HG03025 (cell line): ENCODE measurements at regions not wholly inside any gene's neighbourhood (a gene's known extent, or its start where the extent isn't known, plus 50 kb on each side); places are given as distances from the start of the nearest gene placed in this dataset.

Experiments
- ATAC-seq: cut with Tn5 transposase; IDR thresholded peaks from one replicate; pipeline ENCODE4 v1.9.1; 2021; ENCODE audit warnings: mild to moderate bottlenecking, moderate library complexity; ENCODE audit not compliant: unreplicated experiment, low FRiP score

DNA sequence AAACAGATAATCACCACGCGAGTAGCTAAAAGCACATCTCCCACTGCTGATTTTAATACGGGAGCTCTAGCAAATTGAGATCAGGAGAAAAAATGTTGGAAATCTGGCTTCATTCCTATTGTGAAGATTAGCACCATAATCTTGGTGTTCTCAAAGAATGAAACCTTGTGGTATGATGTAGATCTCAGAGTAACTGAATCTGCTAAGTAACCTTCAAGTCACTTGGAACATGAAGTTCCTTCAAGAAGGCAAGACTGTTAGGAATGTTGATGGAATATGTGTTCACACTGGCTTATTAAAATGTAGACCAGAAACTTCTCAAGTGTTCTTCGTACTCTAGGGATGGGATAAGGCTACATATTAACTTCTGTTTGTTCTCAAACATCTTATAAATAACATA, 117.4 kb upstream of the CHRM3 start:
- no peak for ATAC-seq

DNA sequence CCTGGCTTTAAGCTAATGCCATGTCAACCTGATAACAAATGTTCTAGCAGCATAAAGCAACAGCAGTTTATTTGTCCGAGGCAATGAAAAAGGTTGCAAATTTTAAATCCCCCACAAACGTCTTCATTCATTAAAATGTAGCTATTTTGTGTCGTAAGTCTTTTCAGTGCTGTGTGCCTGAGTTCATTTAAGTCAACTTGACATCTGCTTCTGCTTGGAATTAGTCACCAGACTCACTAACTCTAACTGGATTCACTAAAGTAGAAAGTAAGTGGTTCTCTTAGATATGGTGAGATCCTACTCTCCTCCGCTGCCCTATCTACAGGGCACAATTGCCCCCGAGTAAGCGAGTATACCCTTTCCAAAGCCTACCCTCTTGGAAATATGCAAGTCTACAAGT, 118.4 kb upstream of the CHRM3 start:
- no peak for ATAC-seq

DNA sequence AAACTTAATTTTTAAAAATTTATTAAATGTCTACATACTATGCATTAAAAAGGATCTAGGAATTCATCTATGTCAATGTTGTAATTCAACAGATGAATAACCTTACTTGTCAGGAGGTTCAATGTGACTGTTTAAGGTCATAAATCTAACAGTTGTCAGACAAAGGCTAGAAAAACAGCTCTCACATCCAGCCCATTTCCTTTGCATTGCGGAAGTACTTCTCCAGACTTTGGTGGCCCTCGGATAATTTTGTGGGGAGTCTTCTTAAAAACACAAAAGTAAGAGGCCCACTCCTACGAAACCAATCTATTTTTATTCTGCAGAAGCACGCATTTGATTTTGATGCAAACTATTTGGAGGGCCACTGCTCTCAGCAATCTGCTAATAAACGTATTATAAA, 122.6 kb upstream of the CHRM3 start:
- no peak for ATAC-seq

DNA sequence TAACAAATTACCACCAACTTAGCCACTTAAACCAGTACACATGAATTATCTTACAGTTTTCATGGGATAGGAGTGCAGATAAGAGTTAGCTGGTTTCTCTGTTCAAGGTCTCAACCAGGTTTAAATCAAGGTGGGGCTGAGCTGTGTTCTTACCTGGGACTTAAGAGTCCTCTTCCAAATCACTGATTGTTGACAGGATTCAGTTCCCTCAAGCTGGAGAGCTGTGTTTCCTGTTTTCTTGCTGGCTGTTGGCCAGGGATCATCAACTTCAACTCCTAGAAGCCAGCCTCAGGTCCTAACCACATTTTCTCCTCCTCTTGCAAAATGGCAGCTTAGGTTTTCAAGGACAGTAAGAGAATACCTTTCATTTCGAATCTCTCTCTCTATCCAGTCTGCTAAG, 123.8 kb upstream of the CHRM3 start:
- ATAC-seq = no peak

DNA sequence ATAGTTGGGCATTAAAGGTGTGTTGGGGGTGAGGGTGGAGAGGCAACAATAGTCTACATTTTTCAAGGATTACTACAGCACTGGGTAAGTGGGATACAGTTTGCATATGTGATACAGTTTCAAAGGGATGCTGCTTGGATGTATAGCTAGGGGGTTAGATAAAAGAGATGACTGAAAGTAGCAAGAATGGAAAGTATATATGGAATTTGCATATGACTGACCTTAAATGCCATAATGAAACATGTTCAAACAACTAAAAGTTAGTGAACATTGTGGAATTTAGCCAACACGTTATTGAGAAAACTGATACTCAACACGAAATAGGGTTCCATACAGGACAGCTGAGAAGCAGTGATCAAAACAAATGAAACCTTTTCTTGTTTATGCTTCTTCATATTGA, 124.8 kb upstream of the CHRM3 start:
- no peak for ATAC-seq

DNA sequence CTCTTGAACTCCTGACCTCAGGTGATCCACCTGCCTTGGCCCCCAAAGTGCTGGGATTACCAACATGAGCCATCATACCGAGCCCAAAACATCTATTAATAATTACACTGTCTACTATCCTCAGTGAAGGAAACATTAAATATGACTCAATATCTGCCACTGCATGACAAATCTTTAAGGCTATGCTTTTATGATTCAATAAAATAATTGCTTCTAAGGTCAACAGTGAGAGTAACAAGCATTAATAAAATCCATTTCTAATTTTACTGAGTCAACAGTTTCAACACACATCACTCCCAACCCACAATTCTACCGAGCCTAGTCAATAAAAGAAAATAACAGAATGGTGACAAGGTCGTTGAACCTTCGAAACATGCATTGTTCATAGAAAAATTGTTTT, 125.5 kb upstream of the CHRM3 start:
- no peak for ATAC-seq

DNA sequence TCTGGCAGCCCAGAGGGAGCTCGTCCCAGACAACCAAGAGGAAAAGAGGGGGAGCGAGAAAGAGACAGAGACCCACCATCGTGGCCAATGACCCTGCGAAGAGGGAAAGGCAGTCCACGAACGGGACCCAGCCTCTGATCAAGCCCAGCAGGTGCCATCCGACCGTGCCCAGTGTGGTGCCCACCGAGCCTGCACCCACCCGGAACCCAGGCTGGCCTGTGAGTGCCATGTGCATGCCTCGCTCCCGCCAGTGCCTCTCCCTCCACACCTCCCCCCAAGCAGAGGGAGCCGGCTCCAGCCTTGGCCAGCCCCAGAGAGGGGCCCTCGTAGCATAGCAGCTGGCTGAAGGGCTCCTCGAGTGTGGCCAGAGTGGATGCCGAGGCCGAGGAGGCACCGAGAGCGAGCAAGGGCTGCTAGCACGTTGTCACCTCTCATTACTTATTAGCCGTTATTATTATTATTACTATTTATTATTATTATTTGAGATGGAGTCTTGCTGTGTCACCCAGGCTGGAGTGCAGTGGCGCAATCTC, 130.7 kb upstream of the CHRM3 start:
- no peak for ATAC-seq

DNA sequence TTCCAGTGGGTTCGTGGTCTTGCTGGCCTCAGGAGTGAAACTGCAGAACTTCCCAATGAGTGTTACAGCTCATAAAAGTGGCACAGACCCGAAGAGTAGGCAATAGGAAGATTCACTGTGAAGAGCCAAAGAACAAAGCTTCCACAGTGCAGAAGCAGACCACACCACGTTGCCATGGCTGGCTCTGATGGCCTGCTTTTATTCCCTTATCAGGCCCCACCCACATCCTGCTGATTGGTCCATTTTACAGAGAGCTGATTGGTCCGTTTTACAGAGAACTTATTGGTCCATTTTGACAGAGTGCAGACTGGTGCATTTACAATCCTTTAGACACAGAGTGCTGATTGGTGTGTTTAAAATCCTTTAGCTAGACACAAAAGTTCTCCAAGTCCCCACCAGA, 131.4 kb upstream of the CHRM3 start:
- ATAC-seq = no peak

DNA sequence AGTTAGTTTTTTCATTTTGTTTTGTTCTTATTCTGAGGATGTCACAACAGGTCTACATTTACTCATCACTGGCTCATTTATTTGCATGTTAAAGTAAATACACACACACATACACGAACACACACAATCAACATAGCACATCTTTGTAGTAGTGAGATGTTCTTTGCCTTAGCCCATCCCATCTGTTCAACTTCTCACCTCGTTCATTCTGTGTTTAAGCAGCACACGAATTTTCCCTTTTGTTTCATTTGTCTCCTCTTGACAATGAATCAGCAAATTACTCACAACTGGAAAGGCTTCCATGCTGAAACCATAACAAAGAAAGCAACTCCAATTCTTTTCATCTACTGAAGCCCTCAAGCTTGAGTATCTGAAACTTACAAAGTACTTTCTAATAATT, 133.3 kb upstream of the CHRM3 start:
- no peak for ATAC-seq

DNA sequence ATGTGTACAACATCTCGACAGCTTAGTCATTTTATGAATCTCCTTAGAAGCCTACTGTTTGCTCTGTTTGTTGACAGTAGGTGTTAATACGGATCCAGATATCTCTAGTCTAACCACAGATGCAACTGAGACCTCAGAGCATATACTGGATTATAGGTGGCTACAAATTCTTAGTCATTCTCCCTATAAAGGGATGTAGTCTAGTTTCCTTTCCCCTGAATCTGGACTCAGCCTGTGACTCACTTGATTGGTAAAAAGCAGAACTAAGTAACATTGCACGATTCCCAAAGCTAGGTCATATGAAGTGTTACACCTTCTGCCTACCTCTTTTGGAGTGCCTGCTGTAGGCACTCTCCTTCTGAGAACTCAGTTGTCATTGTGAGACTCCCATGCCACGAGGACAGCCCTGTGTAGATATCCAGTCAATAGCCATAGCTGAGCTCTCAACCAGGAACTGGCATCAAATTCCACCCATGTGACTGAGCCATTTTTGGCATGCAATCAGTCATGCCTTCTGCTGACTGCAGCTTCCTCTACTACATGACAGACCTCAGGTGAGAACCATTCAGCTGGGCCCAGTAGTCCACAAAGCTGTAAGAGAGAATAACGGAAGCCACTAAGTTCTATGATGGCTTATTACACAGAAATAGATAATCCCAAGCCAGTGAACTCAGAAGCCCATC, 135.9 kb upstream of the CHRM3 start:
- ATAC-seq = no peak

DNA sequence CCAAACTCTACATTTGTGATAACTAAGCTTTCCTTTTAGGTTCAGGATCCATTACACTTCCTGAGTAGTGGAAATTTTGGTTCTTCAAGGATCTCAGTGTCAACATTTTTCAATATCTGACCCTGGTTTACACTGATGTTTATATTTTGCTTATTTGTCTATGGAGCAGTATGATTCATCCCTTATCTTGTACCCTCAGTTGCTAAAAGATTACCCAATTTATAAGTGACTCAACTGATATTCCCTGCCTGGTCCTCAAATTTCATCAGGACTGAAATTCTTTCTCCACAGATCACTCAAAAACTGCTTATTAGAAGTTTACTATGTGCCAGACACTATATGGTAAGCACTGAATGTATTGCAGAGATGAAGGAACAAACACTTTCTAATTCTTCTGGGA, 139.1 kb upstream of the CHRM3 start:
- ATAC-seq = no peak

DNA sequence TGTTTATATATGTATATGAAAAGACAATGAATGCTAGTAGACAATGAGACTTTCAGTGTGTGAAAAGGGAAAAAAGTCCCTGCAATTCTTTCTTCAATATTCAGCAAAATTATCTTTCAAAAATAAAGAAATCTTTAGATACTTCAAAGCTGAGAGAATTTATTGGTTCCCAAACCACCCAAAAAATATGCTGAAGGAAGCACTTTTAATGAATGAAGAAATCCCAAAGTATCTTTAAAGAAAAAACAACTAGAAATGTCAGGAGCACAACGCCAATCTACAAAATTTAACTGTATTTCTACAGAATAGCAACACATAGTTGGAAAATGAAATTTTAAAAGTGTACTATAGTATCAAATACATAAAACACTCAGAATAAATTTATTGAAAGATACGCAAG, 142.3 kb upstream of the CHRM3 start:
- no peak for ATAC-seq

DNA sequence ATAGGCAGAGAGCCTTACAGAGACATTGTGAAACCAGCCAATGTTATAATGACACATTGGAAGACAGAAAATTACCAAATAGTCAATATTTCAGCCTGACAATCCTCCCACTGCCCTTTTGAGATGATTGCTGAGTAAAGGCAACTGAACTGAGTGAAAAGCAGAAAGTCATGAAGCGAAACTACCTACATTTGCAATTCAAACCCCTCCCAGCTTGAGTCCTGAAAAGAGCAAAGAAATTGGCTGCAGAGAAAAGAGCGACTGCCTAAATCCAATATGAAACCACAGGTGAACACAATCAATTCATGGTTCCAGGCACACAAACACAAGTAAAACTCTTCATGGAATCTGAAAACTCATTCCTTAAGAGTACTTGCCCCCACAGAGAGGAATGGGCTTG, 143.4 kb upstream of the CHRM3 start:
- ATAC-seq = no peak

DNA sequence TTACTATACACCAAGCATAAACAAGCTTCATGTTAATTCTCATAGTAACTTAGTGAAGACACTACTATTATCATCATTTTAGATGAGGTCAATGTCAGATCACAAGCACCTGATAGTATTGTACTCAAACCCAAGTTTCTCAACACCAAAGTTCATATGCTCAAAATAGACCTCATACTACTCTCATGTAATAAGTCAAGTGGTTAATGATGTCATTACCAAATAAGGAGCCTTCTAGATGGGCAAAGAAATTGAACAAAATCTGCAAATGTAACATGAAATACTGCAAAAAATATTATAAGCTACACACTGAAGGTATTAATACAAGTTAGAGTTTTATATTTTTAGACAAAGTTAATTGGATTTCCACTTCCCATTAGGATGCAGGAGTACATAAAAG, 144.0 kb upstream of the CHRM3 start:
- ATAC-seq = no peak

DNA sequence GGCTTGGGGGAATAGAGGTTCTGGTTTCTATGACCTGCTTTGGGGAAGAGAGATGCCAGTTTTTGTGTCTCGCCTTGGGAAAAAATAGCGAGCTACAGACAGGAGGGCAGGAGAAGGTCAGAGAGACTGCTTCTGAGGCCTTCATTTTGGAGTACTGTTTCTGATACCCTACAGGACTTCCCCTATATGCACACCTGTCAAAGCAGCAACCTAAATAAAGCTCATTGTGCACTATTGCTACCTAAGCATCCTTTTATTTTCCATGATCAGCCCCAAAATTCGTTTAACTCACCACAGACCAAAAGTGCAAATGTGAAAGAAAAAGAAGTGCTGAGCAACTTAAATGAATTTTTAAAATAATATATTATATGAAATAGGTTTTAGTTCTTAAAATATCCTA, 145.6 kb upstream of the CHRM3 start:
- no peak for ATAC-seq

DNA sequence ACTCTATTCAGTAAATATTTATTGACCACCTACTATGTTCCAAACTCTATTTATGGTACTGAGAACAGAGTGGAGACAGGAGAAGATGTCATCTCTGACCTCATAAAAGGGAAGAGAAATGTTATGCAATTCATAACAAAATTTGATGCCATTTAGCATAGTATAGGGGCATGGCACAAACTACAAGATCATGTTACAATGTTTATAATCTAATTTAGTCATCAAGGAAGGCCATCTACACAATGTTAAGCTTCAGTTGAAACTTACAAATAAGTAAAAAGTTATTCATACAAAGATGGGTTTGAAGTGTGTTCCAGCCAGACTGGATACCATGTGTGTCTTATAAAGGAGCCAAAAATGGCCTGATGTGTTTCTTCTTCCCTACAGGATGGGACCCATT, 146.8 kb upstream of the CHRM3 start:
- ATAC-seq = no peak

DNA sequence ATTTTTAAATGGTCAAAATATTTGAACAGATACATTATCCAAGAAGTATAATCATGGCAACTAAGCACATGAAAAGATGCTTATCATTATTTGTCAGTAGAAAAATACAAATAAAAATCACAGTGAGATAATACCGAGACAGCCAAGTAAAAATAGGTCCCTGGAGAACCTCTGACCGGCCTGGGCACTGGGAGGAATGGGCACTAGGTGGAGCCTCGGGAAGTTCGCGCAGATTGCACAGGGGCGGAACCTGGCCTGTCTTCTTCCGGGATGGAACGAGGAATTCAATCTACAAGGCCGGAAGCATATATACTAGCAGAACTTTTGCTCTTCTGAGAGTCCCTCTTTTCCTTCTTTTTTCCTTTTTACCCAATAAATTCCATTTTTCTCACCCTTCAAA, 148.5 kb upstream of the CHRM3 start:
- ATAC-seq = no peak

DNA sequence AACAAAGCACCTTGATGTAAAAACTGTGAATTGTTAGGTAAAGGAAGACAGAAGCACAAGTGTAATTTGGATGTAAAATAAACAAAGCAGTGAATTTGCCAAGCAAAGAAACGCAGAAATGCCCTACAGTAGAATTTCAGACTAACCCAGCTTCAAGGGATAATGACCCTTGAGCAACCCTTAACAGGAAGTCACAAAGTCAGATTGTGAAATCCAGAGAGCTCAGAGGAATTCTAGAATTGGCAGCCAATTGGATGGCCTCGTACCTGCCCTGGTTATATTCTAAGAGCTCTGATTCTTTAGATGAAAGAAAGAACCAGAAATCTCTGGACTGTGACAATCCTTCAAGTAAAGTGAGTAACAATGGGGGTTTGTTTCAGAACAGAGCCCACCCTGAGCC, 152.7 kb upstream of the CHRM3 start:
- no peak for ATAC-seq

DNA sequence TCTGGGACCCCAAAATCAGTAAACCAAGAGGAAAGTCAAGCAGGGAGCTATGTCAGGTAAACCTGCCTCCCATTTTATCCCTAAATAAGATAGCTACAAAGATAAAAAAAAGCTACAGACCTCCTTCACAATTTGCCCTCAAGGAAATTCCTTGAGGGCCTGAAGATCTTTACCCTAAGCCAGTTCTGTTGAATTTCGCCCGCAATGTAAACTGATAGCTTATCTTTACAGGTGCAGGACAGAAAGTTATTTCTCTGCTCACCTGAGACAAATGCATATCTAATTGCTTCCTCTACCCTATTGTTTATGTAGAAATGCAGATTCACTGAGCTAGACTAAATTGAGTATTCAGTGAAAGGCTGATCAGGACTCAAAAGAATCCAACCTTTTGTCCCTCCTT, 153.4 kb upstream of the CHRM3 start:
- no peak for ATAC-seq

DNA sequence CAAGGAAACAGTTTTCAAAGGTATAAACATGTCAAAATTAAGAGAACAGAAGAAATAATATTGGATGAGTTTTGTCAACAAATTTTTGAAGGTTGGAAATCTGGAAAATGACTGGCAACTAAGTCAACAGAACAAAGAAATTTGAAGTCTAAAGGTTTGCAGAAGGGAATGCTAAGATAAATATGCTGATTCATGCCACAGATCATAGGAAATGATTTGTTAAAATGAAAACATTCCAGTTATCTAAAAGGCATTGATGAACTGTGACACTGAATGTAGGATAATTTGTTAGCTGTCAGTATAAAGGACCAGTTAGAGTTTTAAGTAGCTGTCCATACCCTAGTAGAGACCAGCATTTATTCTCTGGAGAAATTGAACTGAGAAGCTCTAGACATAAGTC, 157.9 kb upstream of the CHRM3 start:
- no peak for ATAC-seq

DNA sequence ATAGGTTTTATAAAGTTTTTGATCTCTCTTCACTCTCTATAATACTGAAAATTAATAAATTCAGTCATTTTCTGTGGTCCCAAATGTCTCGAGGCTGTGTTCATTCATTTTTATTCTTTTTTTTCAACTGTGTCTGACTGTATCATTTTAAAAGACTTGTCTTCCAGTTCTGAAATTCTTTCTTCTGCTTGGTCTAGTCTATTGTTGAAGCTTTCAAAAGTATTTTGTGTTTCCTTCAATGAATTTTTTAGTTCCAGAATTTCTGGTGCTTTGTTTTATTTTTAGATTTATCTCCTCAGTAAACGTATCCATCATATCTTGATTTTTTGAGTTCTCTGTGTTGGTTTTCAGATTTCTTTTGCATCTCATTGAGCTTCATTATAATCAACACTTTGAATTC, 161.0 kb upstream of the CHRM3 start:
- no peak for ATAC-seq

DNA sequence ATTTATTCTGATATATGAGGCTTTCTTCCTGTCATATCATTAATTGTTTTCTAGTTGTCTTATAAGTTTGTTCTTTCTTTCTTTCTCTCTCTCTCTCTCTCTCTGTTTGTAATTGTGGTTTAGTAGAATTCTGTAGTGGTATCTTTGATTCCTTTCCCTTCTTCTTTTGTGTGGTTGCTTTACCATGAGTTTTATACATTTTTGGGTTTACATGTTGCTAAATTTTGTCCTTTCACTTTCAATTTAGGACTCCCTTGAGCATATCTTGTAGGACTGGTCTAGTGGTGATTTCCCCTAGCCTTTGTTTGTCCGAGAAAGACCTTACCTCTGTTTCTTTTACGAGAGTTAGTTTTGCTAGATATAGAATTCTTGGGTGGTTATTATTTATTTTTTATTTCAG, 162.3 kb upstream of the CHRM3 start:
- ATAC-seq = no peak

DNA sequence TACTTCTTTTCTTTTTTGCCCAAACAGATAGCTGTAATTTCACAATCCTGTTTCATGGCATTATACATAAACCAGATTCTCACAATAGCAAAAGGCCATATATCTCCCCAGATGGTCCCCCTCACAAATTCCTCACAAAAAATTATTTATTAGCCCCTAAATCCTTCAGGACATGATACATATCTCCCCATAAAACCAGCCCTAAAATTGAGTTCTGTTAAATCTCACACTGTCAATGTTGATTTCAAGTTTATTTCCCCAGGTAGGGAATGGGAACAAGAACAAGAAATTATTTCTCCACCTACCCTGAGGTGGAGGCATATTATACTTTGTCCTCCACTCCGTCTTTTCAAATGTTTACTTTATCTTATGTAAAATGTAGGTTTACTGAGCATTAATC, 163.4 kb upstream of the CHRM3 start:
- no peak for ATAC-seq
